ENCODE measurements at regions not wholly inside any gene's neighbourhood (a gene's known extent, or its start where the extent isn't known, plus 50 kb on each side); places are given as distances from the start of the nearest gene placed in this dataset.

DNA sequence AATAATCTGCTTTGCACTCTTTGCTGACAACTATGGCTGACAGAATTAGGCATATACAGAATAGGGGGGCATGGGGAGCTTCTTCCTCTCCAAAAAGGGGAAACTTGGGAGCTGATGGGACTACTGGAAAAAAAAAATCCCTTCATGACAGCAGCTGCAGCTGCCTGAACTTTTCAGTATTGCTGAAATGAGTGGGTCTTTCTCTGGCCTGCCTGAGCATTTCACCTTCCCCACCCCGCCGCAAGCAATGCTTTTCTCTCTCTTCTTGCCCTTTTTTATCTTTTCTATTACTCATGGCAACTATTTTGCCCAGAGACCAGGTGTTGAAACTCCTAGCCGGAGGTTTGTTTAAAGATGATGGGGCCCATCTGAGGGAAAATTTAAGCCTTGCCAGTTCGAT, 244.9 kb downstream of the SEMA3D start:
- no peak for TF ChIP-seq POLR2A (IDR thresholded peaks at IDR 0.05)
- TF ChIP-seq, protein P1, sequence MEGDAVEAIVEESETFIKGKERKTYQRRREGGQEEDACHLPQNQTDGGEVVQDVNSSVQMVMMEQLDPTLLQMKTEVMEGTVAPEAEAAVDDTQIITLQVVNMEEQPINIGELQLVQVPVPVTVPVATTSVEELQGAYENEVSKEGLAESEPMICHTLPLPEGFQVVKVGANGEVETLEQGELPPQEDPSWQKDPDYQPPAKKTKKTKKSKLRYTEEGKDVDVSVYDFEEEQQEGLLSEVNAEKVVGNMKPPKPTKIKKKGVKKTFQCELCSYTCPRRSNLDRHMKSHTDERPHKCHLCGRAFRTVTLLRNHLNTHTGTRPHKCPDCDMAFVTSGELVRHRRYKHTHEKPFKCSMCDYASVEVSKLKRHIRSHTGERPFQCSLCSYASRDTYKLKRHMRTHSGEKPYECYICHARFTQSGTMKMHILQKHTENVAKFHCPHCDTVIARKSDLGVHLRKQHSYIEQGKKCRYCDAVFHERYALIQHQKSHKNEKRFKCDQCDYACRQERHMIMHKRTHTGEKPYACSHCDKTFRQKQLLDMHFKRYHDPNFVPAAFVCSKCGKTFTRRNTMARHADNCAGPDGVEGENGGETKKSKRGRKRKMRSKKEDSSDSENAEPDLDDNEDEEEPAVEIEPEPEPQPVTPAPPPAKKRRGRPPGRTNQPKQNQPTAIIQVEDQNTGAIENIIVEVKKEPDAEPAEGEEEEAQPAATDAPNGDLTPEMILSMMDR (IDR thresholded peaks at IDR 0.05): no peak

Data from thyroid gland (tissue), 4 donors.